Liver (tissue), 8 donors: ENCODE measurements at regions not wholly inside any gene's neighbourhood (a gene's known extent, or its start where the extent isn't known, plus 50 kb on each side); places are given as distances from the start of the nearest gene placed in this dataset.

Source experiments
- DNase-seq: peaks from one replicate; pipeline ENCODE4 v3.0.0-alpha.2; 2017; ENCODE audit warnings: low spot score
- H3K27ac ChIP-seq, 2 donors: one replicate each; pipeline ENCODE4 v1.7.0; 2013; ENCODE audit warnings: inconsistent platforms in 2 of 2, low read length in 2 of 2, control low read depth in 1 of 2, low read depth in 1 of 2, mild to moderate bottlenecking in 1 of 2
- H3K27me3 ChIP-seq, 4 donors: one replicate each; pipeline versions ENCODE4 v1.6.1 to v1.7.0; 2013; ENCODE audit warnings: low read length in 3 of 4, inconsistent platforms in 1 of 4, mild to moderate bottlenecking in 1 of 4, moderate library complexity in 1 of 4; ENCODE audit not compliant: control insufficient read depth in 4 of 4, insufficient read depth in 4 of 4
- H3K36me3 ChIP-seq, 4 donors: one replicate each; pipeline versions ENCODE4 v1.6.1 to v1.7.0; 2013; ENCODE audit warnings: low read length in 3 of 4, mild to moderate bottlenecking in 3 of 4, low read depth in 1 of 4, moderate library complexity in 1 of 4; ENCODE audit not compliant: control insufficient read depth in 4 of 4, insufficient read depth in 3 of 4
- H3K4me1 ChIP-seq, 4 donors: one replicate each; pipeline versions ENCODE4 v1.6.1 to v1.7.0; 2013; ENCODE audit warnings: low read length in 3 of 4, mild to moderate bottlenecking in 3 of 4, moderate library complexity in 1 of 4; ENCODE audit not compliant: control insufficient read depth in 4 of 4, insufficient read depth in 4 of 4
- H3K4me3 ChIP-seq, 3 donors: one replicate each; pipeline versions ENCODE4 v1.6.1 to v1.7.0; 2013; ENCODE audit warnings: low read length in 3 of 3, control low read depth in 1 of 3, low read depth in 1 of 3, mild to moderate bottlenecking in 1 of 3
- H3K9ac ChIP-seq, 2 donors: one replicate each; pipeline ENCODE4 v1.7.0; 2013; ENCODE audit warnings: low read length in 2 of 2, mild to moderate bottlenecking in 2 of 2, moderate library complexity in 2 of 2, control low read depth in 1 of 2, low read depth in 1 of 2
- H3K9me3 ChIP-seq, 4 donors: one replicate each; pipeline versions ENCODE4 v1.6.1 to v1.7.0; 2013; ENCODE audit warnings: low read length in 3 of 4; ENCODE audit not compliant: control insufficient read depth in 4 of 4
- CTCF ChIP-seq: fragments of 150-350 bp; IDR thresholded peaks from 2 replicates; pipeline ENCODE4 v1.5.1; 2017; ENCODE audit warnings: improper control_type of control experiment, low read depth, low read length; ENCODE audit not compliant: missing input control
- EGR1 ChIP-seq, 2 donors: IDR thresholded peaks; 2 replicates each; pipeline ENCODE4 v1.6.1; 2016 to 2018; ENCODE audit warnings: antibody characterized with exemption in 2 of 2, low read depth in 2 of 2
- FOXA1 ChIP-seq: IDR thresholded peaks from 2 replicates; pipeline ENCODE4 v1.6.1; 2016; ENCODE audit warnings: antibody characterized with exemption
- FOXA2 ChIP-seq: IDR thresholded peaks from 2 replicates; pipeline ENCODE4 v1.6.1; 2016; ENCODE audit warnings: antibody characterized with exemption
- GABPA ChIP-seq, 2 donors: IDR thresholded peaks in 1 of 2; conservative IDR thresholded peaks in 1 of 2; 2 replicates each; pipeline ENCODE4 v1.6.1; 2016; ENCODE audit warnings: antibody characterized with exemption in 2 of 2, mild to moderate bottlenecking in 1 of 2, moderate library complexity in 1 of 2
- HNF4A ChIP-seq, 2 donors: conservative IDR thresholded peaks; 2 replicates each; pipeline ENCODE4 v1.6.1; 2016; ENCODE audit warnings: antibody characterized with exemption in 2 of 2, mild to moderate bottlenecking in 2 of 2
- JUND ChIP-seq, 2 donors: IDR thresholded peaks; 2 replicates each; pipeline ENCODE4 v1.6.1; 2016; ENCODE audit warnings: antibody characterized with exemption in 2 of 2
- NR2F2 ChIP-seq: IDR thresholded peaks from 2 replicates; pipeline ENCODE4 v1.6.1; 2016; ENCODE audit warnings: antibody characterized with exemption
- RAD21 ChIP-seq, 2 donors: IDR thresholded peaks; 2 replicates each; pipeline ENCODE4 v1.6.1; 2016; ENCODE audit warnings: antibody characterized with exemption in 2 of 2, mild to moderate bottlenecking in 2 of 2
- RXRA ChIP-seq, 2 donors: IDR thresholded peaks; 2 replicates each; pipeline ENCODE4 v1.6.1; 2017 to 2018; ENCODE audit warnings: antibody characterized with exemption in 2 of 2, mild to moderate bottlenecking in 1 of 2
- SP1 ChIP-seq: IDR thresholded peaks from 2 replicates; pipeline ENCODE4 v1.6.1; 2018; ENCODE audit warnings: antibody characterized with exemption, mild to moderate bottlenecking
- TAF1 ChIP-seq: conservative IDR thresholded peaks from 2 replicates; pipeline ENCODE4 v1.6.1; 2016; ENCODE audit warnings: antibody characterized with exemption, mild to moderate bottlenecking
- YY1 ChIP-seq: IDR thresholded peaks from 2 replicates; pipeline ENCODE4 v1.6.1; 2016; ENCODE audit warnings: antibody characterized with exemption, mild to moderate bottlenecking
- WGBS: extraction: QIAGEN DNeasy Blood & Tissue Kit; methylation state at CpG from one replicate; pipeline ENCODE4 v1.1.7; 2013; 5-methylcytosine and 5-hydroxymethylcytosine counted together
- TF ChIP-seq, protein P1 (sequence below): IDR thresholded peaks from 2 replicates; pipeline ENCODE4 v1.6.1; 2016; ENCODE audit warnings: antibody characterized with exemption
- TF ChIP-seq, protein P2 (sequence below): IDR thresholded peaks from 2 replicates; pipeline ENCODE4 v1.6.1; 2016; ENCODE audit warnings: antibody characterized with exemption
- TF ChIP-seq, protein P3 (sequence below): IDR thresholded peaks from 2 replicates; pipeline ENCODE4 v1.6.1; 2016; ENCODE audit warnings: antibody characterized with exemption
- donor health status: healthy.
- donor health status: healthy.
- donor health status: healthy.
- donor health status: healthy.
- donor health status: healthy.

GRCh38 chr3:115469649-115470048, 153.7 kb upstream of the GAP43 start:
- TF ChIP-seq RXRA (IDR thresholded peaks at IDR 0.05) (peak in 1 of 2 donors; percentile 50), NR2F2 (peak; percentile 62)
- TF ChIP-seq, protein P1, sequence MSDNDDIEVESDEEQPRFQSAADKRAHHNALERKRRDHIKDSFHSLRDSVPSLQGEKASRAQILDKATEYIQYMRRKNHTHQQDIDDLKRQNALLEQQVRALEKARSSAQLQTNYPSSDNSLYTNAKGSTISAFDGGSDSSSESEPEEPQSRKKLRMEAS, result no peak
- TF ChIP-seq, protein P2, sequence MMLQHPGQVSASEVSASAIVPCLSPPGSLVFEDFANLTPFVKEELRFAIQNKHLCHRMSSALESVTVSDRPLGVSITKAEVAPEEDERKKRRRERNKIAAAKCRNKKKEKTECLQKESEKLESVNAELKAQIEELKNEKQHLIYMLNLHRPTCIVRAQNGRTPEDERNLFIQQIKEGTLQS, result no peak
- H3K9ac ChIP-seq, result no peak overlapping the region
- no peaks in the 10 kb centered on the region for H3K9me3 ChIP-seq
- no peaks in the 10 kb centered on the region for H3K4me1 ChIP-seq
- no peak for DNase-seq
- 65% methylated on average over 3 of the region's 3 CpGs for WGBS
- no peaks in the 10 kb centered on the region for H3K36me3 ChIP-seq
- no peak overlapping the region for H3K4me3 ChIP-seq
- H3K27me3 ChIP-seq, result peaks cover 0 to 5% (median 0%) of the 10 kb centered on the region in 4 donors
- no peak overlapping the region for H3K27ac ChIP-seq

DNA sequence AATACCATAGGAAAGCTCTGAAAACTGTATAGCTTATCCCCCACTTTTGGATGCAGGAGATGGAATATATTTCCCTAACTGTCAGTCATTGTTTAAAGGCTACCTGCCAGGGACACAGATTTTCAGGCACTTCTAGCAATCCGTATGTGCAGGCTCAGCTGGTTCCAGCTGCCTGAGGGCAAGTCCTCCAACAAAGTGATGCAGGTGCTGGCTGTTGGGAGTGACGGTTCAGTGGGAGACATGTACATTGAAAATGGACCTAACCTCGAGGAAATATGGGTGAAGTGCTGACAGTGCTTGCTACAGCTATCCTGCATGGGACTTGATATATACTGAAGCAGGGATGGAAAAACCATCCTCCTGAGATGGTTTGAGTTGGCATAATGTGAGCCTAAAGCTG, 153.1 kb upstream of the GAP43 start:
- Histone ChIP-seq H3K9ac (no peak overlapping the region), H3K27ac (no peak overlapping the region), H3K9me3 (no peaks in the 10 kb centered on the region), H3K4me3 (no peak overlapping the region), H3K4me1 (no peaks in the 10 kb centered on the region), H3K36me3 (no peaks in the 10 kb centered on the region), H3K27me3 (peaks cover 0 to 5% (median 0%) of the 10 kb centered on the region in 4 donors)
- TF ChIP-seq RXRA (IDR thresholded peaks at IDR 0.05), result no peak
- TF ChIP-seq, protein P2, result no peak
- TF ChIP-seq GABPA (IDR thresholded peaks at IDR 0.05 in 1 of 2, conservative IDR thresholded peaks at IDR 0.05 in 1 of 2), result no peak
- TF ChIP-seq RAD21 (IDR thresholded peaks at IDR 0.05), result no peak
- TF ChIP-seq YY1, result no peak
- no peak for TF ChIP-seq FOXA2
- no peak for TF ChIP-seq FOXA1
- TF ChIP-seq, protein P3, sequence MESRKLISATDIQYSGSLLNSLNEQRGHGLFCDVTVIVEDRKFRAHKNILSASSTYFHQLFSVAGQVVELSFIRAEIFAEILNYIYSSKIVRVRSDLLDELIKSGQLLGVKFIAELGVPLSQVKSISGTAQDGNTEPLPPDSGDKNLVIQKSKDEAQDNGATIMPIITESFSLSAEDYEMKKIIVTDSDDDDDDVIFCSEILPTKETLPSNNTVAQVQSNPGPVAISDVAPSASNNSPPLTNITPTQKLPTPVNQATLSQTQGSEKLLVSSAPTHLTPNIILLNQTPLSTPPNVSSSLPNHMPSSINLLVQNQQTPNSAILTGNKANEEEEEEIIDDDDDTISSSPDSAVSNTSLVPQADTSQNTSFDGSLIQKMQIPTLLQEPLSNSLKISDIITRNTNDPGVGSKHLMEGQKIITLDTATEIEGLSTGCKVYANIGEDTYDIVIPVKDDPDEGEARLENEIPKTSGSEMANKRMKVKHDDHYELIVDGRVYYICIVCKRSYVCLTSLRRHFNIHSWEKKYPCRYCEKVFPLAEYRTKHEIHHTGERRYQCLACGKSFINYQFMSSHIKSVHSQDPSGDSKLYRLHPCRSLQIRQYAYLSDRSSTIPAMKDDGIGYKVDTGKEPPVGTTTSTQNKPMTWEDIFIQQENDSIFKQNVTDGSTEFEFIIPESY, result no peak
- no peak for TF ChIP-seq JUND (IDR thresholded peaks at IDR 0.05)
- TF ChIP-seq NR2F2, result no peak
- TF ChIP-seq HNF4A (conservative IDR thresholded peaks at IDR 0.05), result no peak
- no peak for TF ChIP-seq TAF1
- TF ChIP-seq, protein P1, result no peak
- no peak for TF ChIP-seq SP1
- no peak for TF ChIP-seq EGR1 (IDR thresholded peaks at IDR 0.05; ENCODE audit: low read depth in 2 of 2)
- WGBS, result 71% methylated on average over 3 of the region's 3 CpGs
- DNase-seq, result no peak

DNA sequence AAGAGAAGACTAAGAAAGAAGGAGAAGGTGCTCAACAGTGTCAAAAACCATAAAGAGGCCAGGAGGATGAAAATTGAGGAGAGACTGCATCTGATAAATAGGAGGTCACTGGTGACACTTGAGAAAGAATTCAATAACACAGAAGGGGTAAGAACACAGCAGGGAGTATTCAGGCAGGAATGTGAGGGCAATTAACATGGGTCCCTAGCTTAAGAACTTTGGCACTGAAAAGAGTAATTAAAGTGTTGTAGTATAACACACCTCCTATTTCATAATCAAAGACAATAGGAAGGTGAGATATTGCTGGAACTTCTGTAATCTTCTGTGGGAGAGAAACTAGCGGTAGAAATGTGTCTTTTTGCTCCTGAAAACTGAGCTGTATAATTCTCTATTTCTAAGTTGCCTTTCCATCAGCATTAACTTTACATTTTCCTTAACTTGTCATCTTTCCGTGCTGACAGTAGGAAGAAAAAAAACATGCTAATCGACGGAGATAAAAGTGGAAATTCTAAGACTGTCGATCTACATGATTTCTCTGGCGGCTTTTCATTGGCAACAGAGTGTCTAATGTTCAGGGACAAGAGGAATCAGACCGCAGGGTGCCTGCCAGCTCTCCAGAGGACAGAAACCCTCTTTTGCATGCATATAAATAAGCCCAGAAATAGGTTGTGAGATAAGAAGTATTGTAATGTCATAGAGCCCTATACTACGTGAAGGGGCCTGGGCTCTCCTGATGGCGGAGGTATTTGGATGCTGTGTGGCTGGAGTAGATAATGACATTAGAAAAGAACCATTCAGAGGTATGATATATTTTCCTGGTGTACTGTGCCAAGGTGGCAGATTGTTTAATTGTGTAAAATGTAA, 147.9 kb upstream of the GAP43 start:
- Histone ChIP-seq H3K36me3 (no peaks in the 10 kb centered on the region), H3K27me3 (peaks cover 0 to 7% (median 0%) of the 10 kb centered on the region in 4 donors), H3K9ac (no peak overlapping the region), H3K4me1 (no peaks in the 10 kb centered on the region), H3K27ac (no peak overlapping the region), H3K4me3 (no peak overlapping the region), H3K9me3 (no peaks in the 10 kb centered on the region)
- WGBS, result 75% methylated on average over 9 of the region's 9 CpGs
- DNase-seq, result no peak
- TF ChIP-seq RXRA (IDR thresholded peaks at IDR 0.05), result no peak
- no peak for TF ChIP-seq CTCF
- TF ChIP-seq, protein P3, result no peak
- no peak for TF ChIP-seq HNF4A (conservative IDR thresholded peaks at IDR 0.05)
